Testis (tissue), 2 donors: ENCODE measurements at regions not wholly inside any gene's neighbourhood (a gene's known extent, or its start where the extent isn't known, plus 50 kb on each side); places are given as distances from the start of the nearest gene placed in this dataset.

ENCODE experiments used
- DNase-seq: peaks from one replicate; pipeline ENCODE4 v3.0.0-alpha.2; 2019
- H3K27ac ChIP-seq, 2 donors: fragments of 200-600 bp; sonication (generic); one replicate each; pipeline ENCODE4 v1.5.1; 2019
- H3K27me3 ChIP-seq: fragments of 200-600 bp; sonication (generic); one replicate; pipeline ENCODE4 v1.5.1; 2019
- H3K36me3 ChIP-seq: fragments of 200-600 bp; sonication (generic); one replicate; pipeline ENCODE4 v1.5.1; 2017; ENCODE audit warnings: low read depth; ENCODE audit errors: missing control alignments
- H3K4me1 ChIP-seq: fragments of 200-600 bp; sonication (generic); one replicate; pipeline ENCODE4 v1.5.1; 2019
- H3K4me3 ChIP-seq, 2 donors: fragments of 200-600 bp; sonication (generic); one replicate each; pipeline ENCODE4 v1.5.1; 2017 to 2019
- H3K9me3 ChIP-seq: fragments of 200-600 bp; sonication (generic); one replicate; pipeline ENCODE4 v1.5.1; 2017
- POLR2A ChIP-seq: fragments of 450-650 bp; IDR thresholded peaks from one replicate; pipeline ENCODE4 v1.6.1; 2017; ENCODE audit warnings: antibody characterized with exemption, mild to moderate bottlenecking, moderate library complexity
- WGBS, 2 donors: methylation state at CpG; one replicate each; pipeline ENCODE4 v1.1.5; 2018; 5-methylcytosine and 5-hydroxymethylcytosine counted together
- intact Hi-C: fragments of 100-400 bp; cut with DNase I; formaldehyde crosslinking; loops from one replicate; pipeline ENCODE4 v1.15.1; 2023; ENCODE audit warnings: low total_unique reads
- TF ChIP-seq, protein P1 (sequence below), 3 experiments: fragments of 450-650 bp in 2 of 3; fragments of 200-600 bp in 1 of 3; sonication (generic) in 1 of 3; IDR thresholded peaks; one replicate each; pipeline ENCODE4 v1.5.1; 2016 to 2019; ENCODE audit warnings: antibody characterized with exemption in 3 of 3, mild to moderate bottlenecking in 2 of 3, moderate library complexity in 1 of 3

DNA sequence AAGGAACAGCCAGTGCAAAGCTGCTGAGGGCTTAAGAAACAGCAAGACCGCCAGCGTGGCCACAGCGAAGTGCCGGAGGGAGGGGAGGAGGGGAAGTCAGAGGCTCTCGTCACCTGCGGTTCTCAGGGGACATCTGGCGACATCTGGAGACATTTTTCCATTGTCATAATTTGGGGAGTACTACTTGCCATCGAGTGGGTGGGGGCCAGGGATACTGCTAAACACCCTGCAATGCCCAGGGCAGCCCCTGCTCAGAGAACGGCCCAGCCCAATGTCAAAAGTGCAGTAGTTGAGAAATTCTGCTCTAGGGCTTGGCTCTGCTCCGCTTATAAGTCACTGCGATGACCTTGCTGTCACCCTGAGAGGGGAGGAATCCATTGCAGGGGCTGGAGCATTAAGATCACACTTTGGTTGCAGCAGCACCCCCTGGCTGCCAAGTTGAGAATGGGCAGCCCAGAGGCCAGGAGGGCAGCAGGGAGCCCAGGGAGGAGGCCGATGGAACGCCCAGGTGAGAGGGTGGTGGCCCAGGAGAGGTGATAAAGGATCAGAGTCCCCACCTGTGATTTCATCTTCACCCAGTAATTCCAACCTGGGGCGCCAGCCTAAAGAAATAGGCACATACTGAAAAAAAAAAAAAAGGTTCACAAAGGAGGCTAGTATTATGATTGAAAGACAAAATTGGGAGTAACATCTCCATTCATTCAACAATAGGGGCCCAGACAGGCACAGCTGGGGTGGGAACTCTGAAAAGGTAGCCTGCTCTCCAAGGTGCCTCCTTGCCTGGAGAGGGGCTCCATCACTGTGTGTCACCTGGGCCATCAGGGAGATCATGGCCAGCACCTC is 218.2 kb downstream of the BMP7 start:
- Histone ChIP-seq H3K4me1 (no peaks in the 10 kb centered on the region), H3K9me3 (no peaks in the 10 kb centered on the region), H3K4me3 (no peak overlapping the region), H3K27ac (no peak overlapping the region), H3K27me3 (no peaks in the 10 kb centered on the region), H3K36me3 (no peaks in the 10 kb centered on the region)
- intact Hi-C loops = no loop called here
- DNase-seq = peak; percentile 40
- 57 to 63% methylated on average over 14 of the region's 14 CpGs for WGBS, 2 donors
- TF ChIP-seq, protein P1, sequence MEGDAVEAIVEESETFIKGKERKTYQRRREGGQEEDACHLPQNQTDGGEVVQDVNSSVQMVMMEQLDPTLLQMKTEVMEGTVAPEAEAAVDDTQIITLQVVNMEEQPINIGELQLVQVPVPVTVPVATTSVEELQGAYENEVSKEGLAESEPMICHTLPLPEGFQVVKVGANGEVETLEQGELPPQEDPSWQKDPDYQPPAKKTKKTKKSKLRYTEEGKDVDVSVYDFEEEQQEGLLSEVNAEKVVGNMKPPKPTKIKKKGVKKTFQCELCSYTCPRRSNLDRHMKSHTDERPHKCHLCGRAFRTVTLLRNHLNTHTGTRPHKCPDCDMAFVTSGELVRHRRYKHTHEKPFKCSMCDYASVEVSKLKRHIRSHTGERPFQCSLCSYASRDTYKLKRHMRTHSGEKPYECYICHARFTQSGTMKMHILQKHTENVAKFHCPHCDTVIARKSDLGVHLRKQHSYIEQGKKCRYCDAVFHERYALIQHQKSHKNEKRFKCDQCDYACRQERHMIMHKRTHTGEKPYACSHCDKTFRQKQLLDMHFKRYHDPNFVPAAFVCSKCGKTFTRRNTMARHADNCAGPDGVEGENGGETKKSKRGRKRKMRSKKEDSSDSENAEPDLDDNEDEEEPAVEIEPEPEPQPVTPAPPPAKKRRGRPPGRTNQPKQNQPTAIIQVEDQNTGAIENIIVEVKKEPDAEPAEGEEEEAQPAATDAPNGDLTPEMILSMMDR (IDR thresholded peaks at IDR 0.05) = peak; percentile 20 to 59 (median 31)
- TF ChIP-seq POLR2A = no peak

DNA sequence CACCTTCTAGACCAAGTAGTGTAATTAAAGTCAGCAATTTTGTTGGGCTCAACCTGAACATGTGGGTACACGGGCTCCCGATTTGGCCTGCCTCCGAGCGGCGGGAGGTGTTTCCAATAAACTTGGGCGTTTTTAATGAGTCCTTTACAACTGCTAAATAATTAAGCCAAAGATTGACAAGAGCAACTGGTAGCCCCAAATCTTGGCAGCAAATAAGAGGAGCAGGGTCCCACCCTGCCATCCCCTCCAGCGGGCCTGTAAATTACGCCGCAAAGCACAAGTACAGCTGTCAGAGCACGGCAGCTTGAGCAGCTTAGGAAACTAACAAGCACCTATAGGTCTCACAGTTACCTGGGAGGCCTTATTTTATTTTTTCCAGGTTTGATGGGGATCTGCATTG is 217.1 kb downstream of the BMP7 start:
- Histone ChIP-seq H3K36me3 (no peaks in the 10 kb centered on the region), H3K9me3 (no peaks in the 10 kb centered on the region), H3K4me1 (no peaks in the 10 kb centered on the region), H3K4me3 (no peak overlapping the region), H3K27ac (no peak overlapping the region), H3K27me3 (no peaks in the 10 kb centered on the region)
- TF ChIP-seq, protein P1 (IDR thresholded peaks at IDR 0.05) = no peak
- TF ChIP-seq POLR2A = no peak
- intact Hi-C loops = no loop called here
- WGBS, 2 donors = 52 to 58% methylated on average over 10 of the region's 10 CpGs
- DNase-seq = no peak

DNA sequence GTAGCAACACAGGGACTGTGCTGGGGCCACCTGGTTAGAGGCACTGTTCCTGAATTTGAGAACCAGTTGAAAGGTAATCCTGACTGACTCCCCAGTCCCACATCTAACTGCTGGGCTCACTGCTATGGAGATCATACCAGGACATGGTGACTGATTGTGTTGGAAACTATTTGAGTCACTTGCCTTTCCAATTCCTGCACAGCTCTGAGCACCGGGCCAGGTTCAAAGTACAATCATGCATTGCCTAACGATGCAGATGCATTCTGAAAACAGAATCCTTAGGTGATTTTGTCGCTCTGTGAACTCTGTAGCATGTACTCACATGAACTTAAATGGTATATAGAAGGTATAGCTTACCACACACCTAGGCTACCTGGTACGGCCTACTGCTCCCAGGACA is 215.3 kb downstream of the BMP7 start:
- no peaks in the 10 kb centered on the region for H3K4me1 ChIP-seq
- TF ChIP-seq, protein P1 (IDR thresholded peaks at IDR 0.05) = no peak
- TF ChIP-seq POLR2A = no peak
- no peaks in the 10 kb centered on the region for H3K36me3 ChIP-seq
- no peak overlapping the region for H3K4me3 ChIP-seq
- intact Hi-C loops = no loop called here
- WGBS, 2 donors = 75 to 90% methylated on average over 4 of the region's 4 CpGs
- no peaks in the 10 kb centered on the region for H3K27me3 ChIP-seq
- DNase-seq = no peak
- no peaks in the 10 kb centered on the region for H3K9me3 ChIP-seq
- H3K27ac ChIP-seq = no peak overlapping the region

DNA sequence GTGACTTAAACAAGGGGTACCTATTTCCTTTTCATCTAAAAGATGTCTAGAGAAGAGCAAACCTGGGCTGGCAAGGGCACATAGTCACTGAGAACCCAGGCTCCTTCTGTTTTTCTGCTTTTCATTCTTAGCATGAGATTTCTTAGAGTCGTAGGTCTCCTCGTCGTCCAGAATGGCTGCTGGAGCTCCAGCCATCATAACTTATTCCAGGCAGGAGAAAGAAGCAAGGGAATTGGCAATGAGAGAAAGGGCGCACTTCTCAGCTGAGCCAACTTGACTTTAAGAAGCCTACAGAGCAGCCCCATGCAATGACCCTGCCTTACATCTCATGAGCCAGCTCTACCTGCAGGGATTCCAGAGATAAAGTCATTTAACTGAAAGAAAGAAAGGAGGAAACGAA is 213.4 kb downstream of the BMP7 start:
- DNase-seq = no peak

More for the DNA sequence above, 213.4 kb downstream of the BMP7 start:
- WGBS, 2 donors = 83 to 90% methylated on average over 5 of the region's 5 CpGs
- TF ChIP-seq, protein P1 (IDR thresholded peaks at IDR 0.05) = no peak
- TF ChIP-seq POLR2A = no peak
- no peaks in the 10 kb centered on the region for H3K36me3 ChIP-seq
- H3K27ac ChIP-seq = no peak overlapping the region
- H3K27me3 ChIP-seq = no peaks in the 10 kb centered on the region
- intact Hi-C loops = no loop called here
- no peaks in the 10 kb centered on the region for H3K9me3 ChIP-seq
- no peak overlapping the region for H3K4me3 ChIP-seq
- H3K4me1 ChIP-seq = no peaks in the 10 kb centered on the region
